Activated T-cell treated with anti-CD3 and anti-CD28 coated beads, Interleukin-2, amount 50 U/mL, for 72 hours (primary cell): ENCODE measurements at regions not wholly inside any gene's neighbourhood (a gene's known extent, or its start where the extent isn't known, plus 50 kb on each side); places are given as distances from the start of the nearest gene placed in this dataset.
"Not testable (repeated sequence)": the region's sequence is repeated elsewhere in the genome, so short reads cannot be mapped to it uniquely, and the experiment has no call there.

ENCODE experiments used
- ATAC-seq, 2 donors: fragments of 150-1000 bp; cut with Tn5 transposase; replicated peaks in 1 of 2; 2 replicates each; pipeline ENCODE4 v1.10.0; 2021; ENCODE audit warnings: moderate library complexity in 2 of 2, mild to moderate bottlenecking in 1 of 2
- DNase-seq, 2 donors: peaks; one replicate each; pipeline ENCODE4 v3.0.0; 2021 to 2022; ENCODE audit warnings: mixed read lengths in 1 of 2
- H3K27ac Mint-ChIP-seq: one replicate; pipeline ENCODE4 v1.8.0; 2022; ENCODE audit warnings: mild to moderate bottlenecking, moderate library complexity, mixed read lengths
- H3K27me3 Mint-ChIP-seq: one replicate; pipeline ENCODE4 v1.8.0; 2022; ENCODE audit warnings: low read depth, mixed read lengths
- H3K36me3 Mint-ChIP-seq, 2 donors: one replicate each; pipeline ENCODE4 v1.8.0; 2022; ENCODE audit warnings: mixed read lengths in 2 of 2, mild to moderate bottlenecking in 1 of 2; ENCODE audit not compliant: insufficient read depth in 2 of 2
- H3K4me1 Mint-ChIP-seq: one replicate; pipeline ENCODE4 v1.8.0; 2022; ENCODE audit warnings: low read depth, mixed read lengths
- H3K4me3 Mint-ChIP-seq, 2 donors: one replicate each; pipeline ENCODE4 v1.8.0; 2022; ENCODE audit warnings: mild to moderate bottlenecking in 2 of 2, mixed read lengths in 2 of 2, moderate library complexity in 2 of 2
- H3K9me3 Mint-ChIP-seq, 2 donors: one replicate each; pipeline ENCODE4 v1.8.0; 2022; ENCODE audit warnings: mixed read lengths in 2 of 2

DNA sequence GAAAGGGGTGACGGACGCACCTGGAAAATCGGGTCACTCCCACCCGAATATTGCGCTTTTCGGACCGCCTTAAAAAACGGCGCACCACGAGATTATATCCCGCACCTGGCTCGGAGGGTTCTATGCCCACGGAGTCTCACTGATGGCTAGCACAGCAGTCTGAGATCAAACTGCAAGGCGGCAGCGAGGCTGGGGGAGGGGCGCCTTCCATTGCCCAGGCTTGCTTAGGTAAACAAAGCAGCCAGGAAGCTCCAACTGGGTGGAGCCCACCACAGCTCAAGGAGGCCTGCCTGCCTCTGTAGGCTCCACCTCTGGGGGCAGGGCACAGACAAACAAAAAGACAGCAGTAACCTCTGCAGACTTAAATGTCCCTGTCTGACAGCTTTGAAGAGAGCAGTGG, 188.8 kb downstream of the SPRY2 start:
- DNase-seq: not testable (repeated sequence)

DNA sequence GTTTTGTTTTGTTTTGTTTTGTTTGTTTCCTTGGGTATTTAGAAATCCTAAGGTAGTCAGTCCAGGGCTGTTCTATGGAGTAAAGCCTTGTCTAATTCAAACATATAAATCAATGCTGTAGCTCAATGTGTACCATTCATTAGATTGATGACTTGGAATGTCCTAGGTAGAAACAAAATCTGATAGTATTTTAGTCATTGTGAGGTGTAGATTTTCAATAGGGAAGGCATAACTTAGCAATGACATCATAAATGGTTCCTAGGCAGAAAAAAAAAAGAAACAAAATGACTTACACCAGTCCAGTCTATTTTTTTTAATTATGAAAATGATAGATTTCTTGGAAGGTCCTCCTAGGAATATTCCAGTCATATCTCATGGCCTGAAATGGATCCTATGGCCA, 189.9 kb downstream of the SPRY2 start:
- H3K27me3 Mint-ChIP-seq: no peaks in the 10 kb centered on the region
- no peaks in the 10 kb centered on the region for H3K4me1 Mint-ChIP-seq
- DNase-seq: no peak
- no peak overlapping the region for H3K27ac Mint-ChIP-seq
- no peaks in the 10 kb centered on the region for H3K9me3 Mint-ChIP-seq
- ATAC-seq: no peak
- no peaks in the 10 kb centered on the region for H3K36me3 Mint-ChIP-seq
- H3K4me3 Mint-ChIP-seq: no peak overlapping the region

More for the DNA sequence above, 188.8 kb downstream of the SPRY2 start:
- H3K4me1 Mint-ChIP-seq, H3K27ac Mint-ChIP-seq, H3K9me3 Mint-ChIP-seq, H3K4me3 Mint-ChIP-seq, ATAC-seq, H3K36me3 Mint-ChIP-seq, H3K27me3 Mint-ChIP-seq: not testable (repeated sequence)

DNA sequence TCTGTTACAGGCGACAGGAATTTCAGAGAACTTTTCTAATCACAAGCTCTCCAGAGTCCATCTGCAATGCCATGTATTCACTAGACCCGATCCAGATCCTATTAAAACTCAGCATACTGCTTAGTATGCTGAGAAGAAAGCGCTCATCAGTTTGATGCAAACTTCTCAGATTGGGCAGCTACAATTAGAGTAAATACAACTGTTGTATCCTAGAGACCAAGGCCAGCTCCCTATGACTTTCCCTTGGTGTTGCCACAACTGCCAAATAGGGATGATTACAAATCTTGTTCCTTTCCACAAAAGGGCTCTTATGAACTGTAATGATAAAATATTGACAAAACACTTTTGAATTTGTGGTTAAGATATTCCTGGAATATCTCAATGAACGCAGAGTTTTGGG, 191.2 kb downstream of the SPRY2 start:
- H3K4me3 Mint-ChIP-seq: no peak overlapping the region
- no peak overlapping the region for H3K27ac Mint-ChIP-seq
- no peaks in the 10 kb centered on the region for H3K4me1 Mint-ChIP-seq
- no peaks in the 10 kb centered on the region for H3K36me3 Mint-ChIP-seq
- ATAC-seq: no peak
- no peaks in the 10 kb centered on the region for H3K9me3 Mint-ChIP-seq
- H3K27me3 Mint-ChIP-seq: no peaks in the 10 kb centered on the region
- DNase-seq: no peak

DNA sequence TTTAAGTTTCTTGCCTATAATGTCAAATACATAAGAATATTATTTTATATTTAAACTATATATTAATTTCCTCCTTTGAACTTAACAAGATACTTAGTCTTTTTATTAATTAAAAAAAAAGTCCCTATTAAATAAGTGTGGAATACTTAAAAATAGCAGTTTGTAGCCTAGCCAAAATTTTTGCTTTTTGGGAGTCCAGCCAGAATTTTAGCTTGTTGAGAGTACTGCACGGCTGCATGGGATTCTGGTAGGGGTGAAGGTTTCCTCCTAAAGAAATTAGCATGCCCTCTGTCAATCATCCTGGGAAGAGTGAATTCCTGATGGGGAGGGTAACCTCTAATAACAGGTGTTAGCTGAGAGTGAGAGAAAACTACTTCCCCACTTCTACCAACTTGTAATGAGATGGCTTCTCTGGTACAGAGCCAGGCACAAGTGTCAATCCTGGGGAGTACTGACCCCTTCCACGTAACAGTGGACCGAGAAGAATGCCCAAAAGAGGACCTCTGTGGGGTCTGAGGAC, 195.7 kb downstream of the SPRY2 start:
- Mint-ChIP-seq H3K36me3 (no peaks in the 10 kb centered on the region), H3K27me3 (no peaks in the 10 kb centered on the region), H3K27ac (no peak overlapping the region), H3K4me3 (no peak overlapping the region), H3K9me3 (no peaks in the 10 kb centered on the region), H3K4me1 (no peaks in the 10 kb centered on the region)
- DNase-seq: no peak
- no peak for ATAC-seq

- no peak for DNase-seq
- H3K27me3 Mint-ChIP-seq: no peaks in the 10 kb centered on the region
- ATAC-seq: no peak
- no peaks in the 10 kb centered on the region for H3K9me3 Mint-ChIP-seq
- no peak overlapping the region for H3K27ac Mint-ChIP-seq
- H3K4me1 Mint-ChIP-seq: no peaks in the 10 kb centered on the region
- H3K4me3 Mint-ChIP-seq: no peak overlapping the region
- H3K36me3 Mint-ChIP-seq: no peaks in the 10 kb centered on the region
Observed at GRCh38 chr13:80144493-80144892, 196.4 kb downstream of the SPRY2 start.

DNA sequence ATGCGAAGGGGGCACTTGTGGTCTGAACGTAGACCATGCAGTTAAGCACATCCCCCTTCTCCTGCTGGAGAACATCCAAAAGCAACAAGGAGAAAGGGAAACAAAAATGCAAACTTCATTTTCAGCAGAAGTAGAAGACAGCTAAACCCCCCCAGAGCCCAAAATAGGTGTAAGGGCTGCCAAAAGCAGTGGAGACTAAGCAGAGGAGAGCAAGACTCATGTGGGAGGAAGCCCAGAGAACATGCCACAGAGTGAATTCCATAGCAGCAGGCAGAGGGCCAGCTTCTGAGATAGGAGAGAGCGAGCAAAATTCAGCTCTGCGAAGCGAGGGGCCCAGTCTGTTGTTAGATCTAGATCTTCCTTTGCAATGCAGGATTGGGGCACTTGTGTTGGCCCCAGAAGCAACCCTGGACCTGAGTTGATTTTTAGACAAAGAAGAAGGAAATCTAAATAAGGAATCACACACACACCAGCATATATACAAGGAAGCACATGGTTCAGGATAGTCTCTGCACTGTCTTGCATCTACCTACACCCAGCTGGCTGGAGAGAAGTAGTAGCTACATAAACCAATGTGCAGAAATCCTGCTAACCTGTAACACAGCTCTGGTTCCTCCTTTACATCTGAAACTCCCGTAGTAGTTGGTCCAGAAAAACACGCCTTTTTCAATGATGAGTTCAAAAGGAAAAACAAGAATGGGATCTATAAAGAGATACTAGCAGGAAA, 199.6 kb downstream of the SPRY2 start:
- ATAC-seq: no peak
- no peak overlapping the region for H3K4me3 Mint-ChIP-seq
- DNase-seq: no peak
- H3K4me1 Mint-ChIP-seq: no peaks in the 10 kb centered on the region
- H3K9me3 Mint-ChIP-seq: no peaks in the 10 kb centered on the region
- no peaks in the 10 kb centered on the region for H3K36me3 Mint-ChIP-seq
- H3K27me3 Mint-ChIP-seq: no peaks in the 10 kb centered on the region
- no peak overlapping the region for H3K27ac Mint-ChIP-seq

GRCh38 chr13:80140685-80141084, 200.2 kb downstream of the SPRY2 start:
- no peaks in the 10 kb centered on the region for H3K4me1 Mint-ChIP-seq
- DNase-seq: no peak

GRCh38 chr13:80139196-80139595, 201.7 kb downstream of the SPRY2 start:
- Mint-ChIP-seq H3K27ac (no peak overlapping the region), H3K4me1 (no peaks in the 10 kb centered on the region), H3K9me3 (no peaks in the 10 kb centered on the region), H3K4me3 (no peak overlapping the region), H3K27me3 (no peaks in the 10 kb centered on the region), H3K36me3 (no peaks in the 10 kb centered on the region)
- ATAC-seq (no peak), DNase-seq (no peak)

More at GRCh38 chr13:80140685-80141084, 200.2 kb downstream of the SPRY2 start:
- no peaks in the 10 kb centered on the region for H3K27me3 Mint-ChIP-seq
- no peaks in the 10 kb centered on the region for H3K36me3 Mint-ChIP-seq
- no peak for ATAC-seq
- no peak overlapping the region for H3K27ac Mint-ChIP-seq
- H3K9me3 Mint-ChIP-seq: no peaks in the 10 kb centered on the region
- no peak overlapping the region for H3K4me3 Mint-ChIP-seq

GRCh38 chr13:80137994-80138393, 202.9 kb downstream of the SPRY2 start:
- Mint-ChIP-seq H3K36me3 (no peaks in the 10 kb centered on the region), H3K9me3 (no peaks in the 10 kb centered on the region), H3K4me1 (no peaks in the 10 kb centered on the region), H3K27ac (no peak overlapping the region), H3K4me3 (no peak overlapping the region), H3K27me3 (no peaks in the 10 kb centered on the region)
- no peak for DNase-seq
- no peak for ATAC-seq

- no peaks in the 10 kb centered on the region for H3K9me3 Mint-ChIP-seq
- H3K27ac Mint-ChIP-seq: no peak overlapping the region
- DNase-seq (no peak), ATAC-seq (no peak)
- no peaks in the 10 kb centered on the region for H3K4me1 Mint-ChIP-seq
- no peak overlapping the region for H3K4me3 Mint-ChIP-seq
- H3K27me3 Mint-ChIP-seq: no peaks in the 10 kb centered on the region
- H3K36me3 Mint-ChIP-seq: no peaks in the 10 kb centered on the region
Observed at GRCh38 chr13:80134346-80134745, 206.6 kb downstream of the SPRY2 start.

DNA sequence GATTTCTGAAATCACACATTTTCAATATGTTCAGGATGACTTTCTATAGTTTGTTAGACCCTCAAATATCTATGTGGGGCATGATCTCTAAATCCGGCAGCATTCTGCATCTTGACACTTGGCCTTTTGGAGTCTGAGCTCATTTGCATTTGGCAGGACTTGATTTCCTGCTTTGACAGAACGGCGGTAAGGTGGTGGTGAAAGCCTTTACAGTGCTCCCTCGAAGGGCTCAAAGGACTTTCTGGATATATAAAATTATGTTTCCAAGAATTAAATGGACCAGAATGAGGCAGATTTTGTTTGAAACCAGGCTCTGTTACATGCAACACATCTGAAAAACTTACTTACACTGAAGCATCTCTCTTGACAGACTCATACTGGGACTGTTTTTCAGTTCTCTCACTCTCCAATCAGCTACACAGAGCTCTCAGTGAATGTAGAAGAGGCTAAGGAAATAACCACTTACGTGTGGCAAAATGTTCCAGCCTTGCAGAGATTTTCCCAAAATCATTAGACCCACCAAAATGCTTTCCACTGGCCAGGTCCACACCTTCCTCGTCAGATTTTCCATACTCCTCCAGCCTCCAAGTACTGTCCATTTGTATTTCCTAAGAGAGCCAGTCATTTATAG, 207.2 kb downstream of the SPRY2 start:
- Mint-ChIP-seq H3K27me3 (no peaks in the 10 kb centered on the region), H3K36me3 (no peaks in the 10 kb centered on the region), H3K4me1 (no peaks in the 10 kb centered on the region), H3K9me3 (no peaks in the 10 kb centered on the region), H3K4me3 (no peak overlapping the region), H3K27ac (no peak overlapping the region)
- no peak for DNase-seq
- ATAC-seq: no peak

GRCh38 chr13:80132741-80133601, 208.0 kb downstream of the SPRY2 start:
- DNase-seq (no peak), ATAC-seq (no peak)
- Mint-ChIP-seq H3K4me3 (no peak overlapping the region), H3K4me1 (no peaks in the 10 kb centered on the region), H3K36me3 (no peaks in the 10 kb centered on the region), H3K9me3 (no peaks in the 10 kb centered on the region), H3K27ac (no peak overlapping the region), H3K27me3 (no peaks in the 10 kb centered on the region)

DNA sequence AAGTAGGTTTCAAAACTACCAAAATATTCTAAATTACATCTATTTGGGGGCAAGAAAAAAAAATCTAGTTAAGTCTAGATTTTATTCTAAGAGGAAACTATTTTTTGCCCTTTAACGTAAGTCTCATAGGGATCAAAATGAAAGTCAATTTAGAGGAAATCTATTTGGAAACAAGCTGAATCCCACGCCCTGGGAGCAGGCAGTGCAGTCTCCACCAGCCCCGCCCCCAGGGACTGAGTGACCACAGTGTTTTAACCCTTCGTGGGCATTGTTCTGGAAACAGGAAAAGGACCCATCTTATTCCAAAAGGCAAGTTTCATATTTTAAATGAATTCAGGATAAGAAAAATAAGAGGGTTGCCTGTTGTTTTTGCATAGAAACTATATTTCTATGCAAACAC, 209.7 kb downstream of the SPRY2 start:
- ATAC-seq: no peak
- Mint-ChIP-seq H3K27me3 (no peaks in the 10 kb centered on the region), H3K4me3 (no peak overlapping the region), H3K36me3 (no peaks in the 10 kb centered on the region), H3K9me3 (no peaks in the 10 kb centered on the region), H3K27ac (no peak overlapping the region), H3K4me1 (no peaks in the 10 kb centered on the region)
- no peak for DNase-seq
